ENCODE measurements at regions not wholly inside any gene's neighbourhood (a gene's known extent, or its start where the extent isn't known, plus 50 kb on each side); places are given as distances from the start of the nearest gene placed in this dataset.

DNA sequence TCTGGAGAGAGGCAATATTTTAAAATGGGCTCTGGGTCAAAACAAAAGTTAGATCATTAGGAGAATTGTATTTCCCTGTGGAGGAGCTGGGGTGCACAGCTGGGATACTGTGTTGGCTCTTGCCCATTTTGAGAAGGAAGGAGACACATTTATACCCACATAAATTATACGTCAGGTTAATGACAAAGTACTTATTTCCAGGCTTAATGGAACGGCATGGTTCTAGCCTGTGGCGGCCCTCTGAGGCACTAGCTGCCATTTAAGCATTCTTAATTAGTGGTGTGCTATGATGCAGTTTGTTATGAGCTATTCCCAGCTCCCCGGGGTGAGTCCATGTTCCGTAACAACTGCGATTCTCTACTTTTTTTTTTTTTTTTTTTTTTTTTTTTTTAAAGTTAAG is 193.5 kb downstream of the SEC23IP start:
- H3K9me3 ChIP-seq (ENCODE audit: control insufficient read depth, insufficient read depth, low read depth, low read length): no peaks in the 10 kb centered on the region
- H3K27ac ChIP-seq (ENCODE audit: low read length): no peak overlapping the region
- 0 out of 2 replicates have a peak, but pooled peaks cover 2% of the 10 kb centered on the region for H3K27me3 ChIP-seq (ENCODE audit: control insufficient read depth, insufficient read depth, low read length)
- TF ChIP-seq SIN3A (IDR thresholded peaks at IDR 0.05; ENCODE audit: borderline replicate concordance, insufficient read depth, low read depth, low read length): no peak
- TF ChIP-seq CTCF (IDR thresholded peaks at IDR 0.05): no peak
- TF ChIP-seq TCF7L2 (IDR thresholded peaks at IDR 0.05; ENCODE audit: low read depth, low read length): no peak
- TF ChIP-seq POLR2AphosphoS5 (IDR thresholded peaks at IDR 0.05; ENCODE audit: low read depth, low read length): no peak
- TF ChIP-seq, protein P1, sequence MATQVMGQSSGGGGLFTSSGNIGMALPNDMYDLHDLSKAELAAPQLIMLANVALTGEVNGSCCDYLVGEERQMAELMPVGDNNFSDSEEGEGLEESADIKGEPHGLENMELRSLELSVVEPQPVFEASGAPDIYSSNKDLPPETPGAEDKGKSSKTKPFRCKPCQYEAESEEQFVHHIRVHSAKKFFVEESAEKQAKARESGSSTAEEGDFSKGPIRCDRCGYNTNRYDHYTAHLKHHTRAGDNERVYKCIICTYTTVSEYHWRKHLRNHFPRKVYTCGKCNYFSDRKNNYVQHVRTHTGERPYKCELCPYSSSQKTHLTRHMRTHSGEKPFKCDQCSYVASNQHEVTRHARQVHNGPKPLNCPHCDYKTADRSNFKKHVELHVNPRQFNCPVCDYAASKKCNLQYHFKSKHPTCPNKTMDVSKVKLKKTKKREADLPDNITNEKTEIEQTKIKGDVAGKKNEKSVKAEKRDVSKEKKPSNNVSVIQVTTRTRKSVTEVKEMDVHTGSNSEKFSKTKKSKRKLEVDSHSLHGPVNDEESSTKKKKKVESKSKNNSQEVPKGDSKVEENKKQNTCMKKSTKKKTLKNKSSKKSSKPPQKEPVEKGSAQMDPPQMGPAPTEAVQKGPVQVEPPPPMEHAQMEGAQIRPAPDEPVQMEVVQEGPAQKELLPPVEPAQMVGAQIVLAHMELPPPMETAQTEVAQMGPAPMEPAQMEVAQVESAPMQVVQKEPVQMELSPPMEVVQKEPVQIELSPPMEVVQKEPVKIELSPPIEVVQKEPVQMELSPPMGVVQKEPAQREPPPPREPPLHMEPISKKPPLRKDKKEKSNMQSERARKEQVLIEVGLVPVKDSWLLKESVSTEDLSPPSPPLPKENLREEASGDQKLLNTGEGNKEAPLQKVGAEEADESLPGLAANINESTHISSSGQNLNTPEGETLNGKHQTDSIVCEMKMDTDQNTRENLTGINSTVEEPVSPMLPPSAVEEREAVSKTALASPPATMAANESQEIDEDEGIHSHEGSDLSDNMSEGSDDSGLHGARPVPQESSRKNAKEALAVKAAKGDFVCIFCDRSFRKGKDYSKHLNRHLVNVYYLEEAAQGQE (IDR thresholded peaks at IDR 0.05; ENCODE audit: insufficient read depth in 1 of 2, low read depth in 2 of 2, low read length in 1 of 2): no peak
- no peaks in the 10 kb centered on the region for H3K4me1 ChIP-seq (ENCODE audit: control insufficient read depth, insufficient read depth, low read length)
- H3K4me3 ChIP-seq (ENCODE audit: low read depth in 2 of 2, low read length in 2 of 2): no peak overlapping the region
- ChIA-PET POLR2A (no interaction called here), CTCF (no interaction called here)
- in situ Hi-C loops (cut with HindIII; ENCODE audit: low pct_unique_long_range_greater_than_20kb, low sequenced_read_pairs) (no loop called here), intact Hi-C loops (cut with micrococcal nuclease; ENCODE audit: unreplicated experiment) (no loop called here)
- BruUV-seq (replicated peaks): no TSS peak
- ATAC-seq (no peak), DNase-seq (ENCODE audit: low read depth, low spot score) (no peak)
- H3K36me3 ChIP-seq (ENCODE audit: control insufficient read depth, insufficient read depth, low read length): no peaks in the 10 kb centered on the region

GRCh38 chr10:120087109-120087508 is 194.6 kb downstream of the SEC23IP start:
- TF ChIP-seq CTCF (IDR thresholded peaks at IDR 0.05): no peak
- no peak for TF ChIP-seq TCF7L2 (IDR thresholded peaks at IDR 0.05; ENCODE audit: low read depth, low read length)
- TF ChIP-seq POLR2AphosphoS5 (IDR thresholded peaks at IDR 0.05; ENCODE audit: low read depth, low read length): no peak
- H3K4me3 ChIP-seq (ENCODE audit: low read depth in 2 of 2, low read length in 2 of 2): no peak overlapping the region
- in situ Hi-C loops (cut with HindIII; ENCODE audit: low pct_unique_long_range_greater_than_20kb, low sequenced_read_pairs): no loop called here
- ChIA-PET CTCF (no interaction called here), POLR2A (no interaction called here)
- BruUV-seq (replicated peaks): no TSS peak
- DNase-seq (ENCODE audit: low read depth, low spot score) (no peak), ATAC-seq (no peak)
- intact Hi-C loops (cut with micrococcal nuclease; ENCODE audit: unreplicated experiment): no loop called here
- H3K27ac ChIP-seq (ENCODE audit: low read length): no peak overlapping the region
- H3K9me3 ChIP-seq (ENCODE audit: control insufficient read depth, insufficient read depth, low read depth, low read length): no peaks in the 10 kb centered on the region
- H3K36me3 ChIP-seq (ENCODE audit: control insufficient read depth, insufficient read depth, low read length): no peaks in the 10 kb centered on the region
- 0 out of 2 replicates have a peak, but pooled peaks cover 2% of the 10 kb centered on the region for H3K27me3 ChIP-seq (ENCODE audit: control insufficient read depth, insufficient read depth, low read length)
- H3K4me1 ChIP-seq (ENCODE audit: control insufficient read depth, insufficient read depth, low read length): no peaks in the 10 kb centered on the region
